ENCODE measurements at regions not wholly inside any gene's neighbourhood (a gene's known extent, or its start where the extent isn't known, plus 50 kb on each side); places are given as distances from the start of the nearest gene placed in this dataset.

GRCh38 chr20:53742685-53743081, 149.0 kb upstream of the ZNF217 start:
- TF ChIP-seq CTCF (IDR thresholded peaks at IDR 0.05; ENCODE audit: low read depth, low read length): no peak
- Histone ChIP-seq H3K36me3 (no peaks in the 10 kb centered on the region), H3K27me3 (no peaks in the 10 kb centered on the region), H3K4me3 (ENCODE audit: low read depth, low read length) (no peak overlapping the region), H3K9me3 (no peaks in the 10 kb centered on the region), H3K4me1 (peaks cover 32% of the 10 kb centered on the region)
- no peak for DNase-seq

- no peak for TF ChIP-seq CTCF (IDR thresholded peaks at IDR 0.05; ENCODE audit: low read depth, low read length)
- Histone ChIP-seq H3K4me1 (peaks cover 42% of the 10 kb centered on the region), H3K9me3 (no peaks in the 10 kb centered on the region), H3K4me3 (ENCODE audit: low read depth, low read length) (no peak overlapping the region), H3K36me3 (no peaks in the 10 kb centered on the region), H3K27me3 (no peaks in the 10 kb centered on the region)
- no peak for DNase-seq
Measured at GRCh38 chr20:53741726-53742028, 148.0 kb upstream of the ZNF217 start.

- H3K9me3 ChIP-seq: no peaks in the 10 kb centered on the region
- H3K36me3 ChIP-seq: no peaks in the 10 kb centered on the region
- no peak for DNase-seq
- no peak for TF ChIP-seq CTCF (IDR thresholded peaks at IDR 0.05; ENCODE audit: low read depth, low read length)
- no peaks in the 10 kb centered on the region for H3K27me3 ChIP-seq
- H3K4me3 ChIP-seq (ENCODE audit: low read depth, low read length): no peak overlapping the region
- H3K4me1 ChIP-seq: peaks cover 46% of the 10 kb centered on the region
Measured at GRCh38 chr20:53739799-53740785, 146.5 kb upstream of the ZNF217 start.

GRCh38 chr20:53738945-53739798, 145.5 kb upstream of the ZNF217 start:
- Histone ChIP-seq H3K36me3 (no peaks in the 10 kb centered on the region), H3K27me3 (no peaks in the 10 kb centered on the region), H3K4me3 (ENCODE audit: low read depth, low read length) (peak overlapping the region; percentile 38), H3K9me3 (no peaks in the 10 kb centered on the region), H3K4me1 (peaks cover 46% of the 10 kb centered on the region)
- no peak for DNase-seq
- TF ChIP-seq CTCF (IDR thresholded peaks at IDR 0.05; ENCODE audit: low read depth, low read length): no peak

GRCh38 chr20:53738039-53738944, 144.7 kb upstream of the ZNF217 start:
- peaks cover 46% of the 10 kb centered on the region for H3K4me1 ChIP-seq
- H3K9me3 ChIP-seq: no peaks in the 10 kb centered on the region
- H3K27me3 ChIP-seq: no peaks in the 10 kb centered on the region
- peak; percentile 81 for DNase-seq
- H3K4me3 ChIP-seq (ENCODE audit: low read depth, low read length): peak overlapping the region; percentile 38
- no peak for TF ChIP-seq CTCF (IDR thresholded peaks at IDR 0.05; ENCODE audit: low read depth, low read length)
- no peaks in the 10 kb centered on the region for H3K36me3 ChIP-seq

Data from BE2C (cell line).